Ishikawa (cell line): ENCODE measurements at regions not wholly inside any gene's neighbourhood (a gene's known extent, or its start where the extent isn't known, plus 50 kb on each side); places are given as distances from the start of the nearest gene placed in this dataset.

ENCODE experiments used
- CEBPB ChIP-seq: IDR thresholded peaks from 2 replicates; pipeline ENCODE4 v1.6.1; 2012
- CREB1 ChIP-seq: IDR thresholded peaks from 2 replicates; pipeline ENCODE4 v1.6.1; 2012; ENCODE audit warnings: low read depth
- EGR1 ChIP-seq: IDR thresholded peaks from 2 replicates; pipeline ENCODE4 v1.6.1; 2012
- EP300 ChIP-seq: IDR thresholded peaks from 2 replicates; pipeline ENCODE4 v1.6.1; 2012; ENCODE audit warnings: borderline replicate concordance
- FOXM1 ChIP-seq: IDR thresholded peaks from 2 replicates; pipeline ENCODE4 v1.6.1; 2012; ENCODE audit warnings: low read depth, borderline replicate concordance
- MAX ChIP-seq: IDR thresholded peaks from 2 replicates; pipeline ENCODE4 v1.6.1; 2012
- NFIC ChIP-seq: IDR thresholded peaks from 2 replicates; pipeline ENCODE4 v1.6.1; 2012
- RAD21 ChIP-seq: IDR thresholded peaks from 2 replicates; pipeline ENCODE4 v1.6.1; 2012; ENCODE audit warnings: low read depth
- TAF1 ChIP-seq: IDR thresholded peaks from 2 replicates; pipeline ENCODE4 v1.6.1; 2012; ENCODE audit warnings: low read depth, mild to moderate bottlenecking
- TCF12 ChIP-seq: IDR thresholded peaks from 2 replicates; pipeline ENCODE4 v1.6.1; 2012; ENCODE audit warnings: low read depth
- TEAD4 ChIP-seq: IDR thresholded peaks from 2 replicates; pipeline ENCODE4 v1.6.1; 2012
- USF1 ChIP-seq: IDR thresholded peaks from 2 replicates; pipeline ENCODE4 v1.6.1; 2012
- YY1 ChIP-seq: IDR thresholded peaks from 2 replicates; pipeline ENCODE4 v1.6.1; 2012; ENCODE audit warnings: low read depth
- ZBTB7A ChIP-seq: IDR thresholded peaks from 2 replicates; pipeline ENCODE4 v1.6.1; 2012; ENCODE audit warnings: low read depth
- TF ChIP-seq, protein P1 (sequence below): IDR thresholded peaks from 2 replicates; pipeline ENCODE4 v1.6.1; 2012; ENCODE audit warnings: low read depth, mild to moderate bottlenecking

DNA sequence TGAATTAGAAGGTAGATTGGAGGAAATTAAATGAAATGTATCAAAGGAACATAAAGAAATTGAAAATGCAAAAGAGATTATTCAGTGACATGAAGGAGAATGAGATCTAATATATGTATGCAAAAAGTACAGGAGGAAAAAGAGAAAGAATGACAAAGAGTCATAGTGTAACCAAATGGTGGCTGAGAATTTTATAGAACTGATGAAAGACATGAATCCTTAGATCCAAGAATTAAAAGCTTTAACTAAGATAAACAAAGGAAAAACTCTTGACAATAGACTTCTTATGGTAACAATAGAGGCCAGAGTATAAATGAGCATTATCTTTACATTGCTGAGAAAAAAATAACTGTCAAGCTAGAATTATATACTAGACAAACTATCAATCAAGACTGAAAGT, 505.4 kb upstream of the CD180 start:
- TF ChIP-seq TAF1 (no peak), EGR1 (no peak), RAD21 (no peak), CREB1 (no peak), FOXM1 (no peak), USF1 (no peak), TEAD4 (no peak), MAX (no peak), NFIC (no peak), TCF12 (no peak), ZBTB7A (no peak), EP300 (no peak), CEBPB (no peak), YY1 (no peak)
- TF ChIP-seq, protein P1, sequence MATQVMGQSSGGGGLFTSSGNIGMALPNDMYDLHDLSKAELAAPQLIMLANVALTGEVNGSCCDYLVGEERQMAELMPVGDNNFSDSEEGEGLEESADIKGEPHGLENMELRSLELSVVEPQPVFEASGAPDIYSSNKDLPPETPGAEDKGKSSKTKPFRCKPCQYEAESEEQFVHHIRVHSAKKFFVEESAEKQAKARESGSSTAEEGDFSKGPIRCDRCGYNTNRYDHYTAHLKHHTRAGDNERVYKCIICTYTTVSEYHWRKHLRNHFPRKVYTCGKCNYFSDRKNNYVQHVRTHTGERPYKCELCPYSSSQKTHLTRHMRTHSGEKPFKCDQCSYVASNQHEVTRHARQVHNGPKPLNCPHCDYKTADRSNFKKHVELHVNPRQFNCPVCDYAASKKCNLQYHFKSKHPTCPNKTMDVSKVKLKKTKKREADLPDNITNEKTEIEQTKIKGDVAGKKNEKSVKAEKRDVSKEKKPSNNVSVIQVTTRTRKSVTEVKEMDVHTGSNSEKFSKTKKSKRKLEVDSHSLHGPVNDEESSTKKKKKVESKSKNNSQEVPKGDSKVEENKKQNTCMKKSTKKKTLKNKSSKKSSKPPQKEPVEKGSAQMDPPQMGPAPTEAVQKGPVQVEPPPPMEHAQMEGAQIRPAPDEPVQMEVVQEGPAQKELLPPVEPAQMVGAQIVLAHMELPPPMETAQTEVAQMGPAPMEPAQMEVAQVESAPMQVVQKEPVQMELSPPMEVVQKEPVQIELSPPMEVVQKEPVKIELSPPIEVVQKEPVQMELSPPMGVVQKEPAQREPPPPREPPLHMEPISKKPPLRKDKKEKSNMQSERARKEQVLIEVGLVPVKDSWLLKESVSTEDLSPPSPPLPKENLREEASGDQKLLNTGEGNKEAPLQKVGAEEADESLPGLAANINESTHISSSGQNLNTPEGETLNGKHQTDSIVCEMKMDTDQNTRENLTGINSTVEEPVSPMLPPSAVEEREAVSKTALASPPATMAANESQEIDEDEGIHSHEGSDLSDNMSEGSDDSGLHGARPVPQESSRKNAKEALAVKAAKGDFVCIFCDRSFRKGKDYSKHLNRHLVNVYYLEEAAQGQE: no peak

DNA sequence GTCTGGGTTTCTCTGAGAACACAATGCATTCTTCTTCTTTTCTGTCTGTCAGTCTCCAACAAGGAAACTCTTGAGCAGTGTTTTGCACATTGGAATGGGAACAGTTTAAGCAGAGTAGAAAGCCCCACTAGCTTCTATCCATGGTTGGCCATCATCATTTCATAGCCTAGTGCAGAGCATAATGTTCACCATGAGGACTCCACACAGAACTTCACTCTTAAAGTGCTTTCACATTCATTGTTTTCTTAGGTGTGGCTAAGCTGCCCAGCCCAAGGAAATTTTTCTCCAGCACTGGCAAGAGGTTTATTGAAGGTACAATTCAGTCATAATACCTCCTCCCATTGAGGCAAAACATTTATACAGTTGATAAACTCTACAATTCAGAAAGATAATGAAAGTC, 503.0 kb upstream of the CD180 start:
- TF ChIP-seq CEBPB (no peak), EP300 (no peak), CREB1 (no peak), YY1 (no peak)

DNA sequence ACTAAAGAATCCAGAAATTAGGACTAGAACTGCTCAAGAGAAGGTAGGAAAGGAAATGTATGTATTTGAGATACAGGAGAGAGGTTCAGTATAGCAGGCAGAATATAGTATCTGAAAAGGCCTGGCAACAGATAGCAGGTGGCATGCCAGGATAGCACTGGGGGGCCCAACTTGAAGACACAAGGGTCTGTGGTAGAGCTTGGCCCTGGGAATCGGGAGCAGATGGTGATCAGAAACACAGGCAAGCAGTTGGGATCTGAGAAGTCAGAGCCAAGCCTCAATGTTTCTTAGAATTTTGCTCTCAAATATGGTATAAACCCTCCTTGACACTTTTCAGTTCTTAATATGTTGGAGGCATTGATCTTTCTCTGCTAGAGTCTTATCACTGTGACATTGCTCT, 499.8 kb upstream of the CD180 start:
- no peak for TF ChIP-seq YY1

DNA sequence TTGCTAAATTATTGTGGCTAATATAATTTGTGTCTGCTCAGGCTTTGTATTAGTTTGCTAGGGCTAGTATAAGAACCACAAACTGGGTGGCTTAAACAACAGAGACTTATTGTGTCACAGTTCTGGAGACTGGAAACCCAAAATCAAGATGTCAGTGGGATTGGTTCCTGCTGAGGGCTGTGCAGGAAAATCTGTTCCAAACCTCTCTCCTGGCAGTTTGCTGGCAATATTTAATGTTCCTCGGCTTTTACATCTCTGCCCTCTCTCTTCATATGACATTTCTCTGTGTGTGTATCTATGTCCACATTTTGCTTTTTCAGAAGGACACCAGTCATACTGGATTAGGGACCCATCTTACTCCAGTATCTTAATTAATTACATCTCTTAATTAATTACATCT, 498.8 kb upstream of the CD180 start:
- TF ChIP-seq EGR1 (no peak), TEAD4 (no peak)

DNA sequence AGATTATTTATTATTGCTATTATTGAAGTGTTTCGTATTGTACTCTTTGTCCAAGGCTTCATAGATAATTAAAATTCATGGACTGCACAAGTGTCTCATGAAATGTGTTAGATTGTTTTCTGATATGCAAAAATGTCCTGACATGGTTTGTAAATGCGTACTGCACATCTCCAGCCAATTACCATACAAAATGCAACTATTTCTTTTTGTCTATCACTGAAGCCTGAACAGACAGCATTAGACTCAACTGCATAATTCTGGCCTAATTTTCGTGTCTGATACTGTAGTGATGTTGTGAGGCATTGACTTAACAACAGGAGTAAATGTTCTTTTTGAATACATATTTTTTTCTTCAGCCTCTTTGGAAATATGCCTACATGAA, 498.2 kb upstream of the CD180 start:
- TF ChIP-seq, protein P1: no peak
- no peak for TF ChIP-seq EGR1
- TF ChIP-seq FOXM1: no peak
- TF ChIP-seq TCF12: no peak
- no peak for TF ChIP-seq CEBPB
- no peak for TF ChIP-seq TEAD4
- TF ChIP-seq CREB1: no peak
- TF ChIP-seq USF1: no peak
- TF ChIP-seq RAD21: no peak
- TF ChIP-seq EP300: no peak
- no peak for TF ChIP-seq ZBTB7A
- no peak for TF ChIP-seq TAF1
- TF ChIP-seq MAX: no peak

- TF ChIP-seq FOXM1 (no peak), MAX (no peak), CEBPB (no peak), TCF12 (no peak), EP300 (no peak), ZBTB7A (no peak), TEAD4 (no peak), USF1 (no peak), YY1 (no peak), RAD21 (no peak), TAF1 (no peak), CREB1 (no peak), EGR1 (no peak), NFIC (no peak)
- TF ChIP-seq, protein P1: no peak
Observed at GRCh38 chr5:67693956-67694809, 497.6 kb upstream of the CD180 start.
